Liver (tissue), 8 donors: ENCODE measurements at regions not wholly inside any gene's neighbourhood (a gene's known extent, or its start where the extent isn't known, plus 50 kb on each side); places are given as distances from the start of the nearest gene placed in this dataset.

Source experiments
- DNase-seq: peaks from one replicate; pipeline ENCODE4 v3.0.0-alpha.2; 2017; ENCODE audit warnings: low spot score
- H3K27ac ChIP-seq, 2 donors: one replicate each; pipeline ENCODE4 v1.7.0; 2013; ENCODE audit warnings: inconsistent platforms in 2 of 2, low read length in 2 of 2, control low read depth in 1 of 2, low read depth in 1 of 2, mild to moderate bottlenecking in 1 of 2
- H3K27me3 ChIP-seq, 4 donors: one replicate each; pipeline versions ENCODE4 v1.6.1 to v1.7.0; 2013; ENCODE audit warnings: low read length in 3 of 4, inconsistent platforms in 1 of 4, mild to moderate bottlenecking in 1 of 4, moderate library complexity in 1 of 4; ENCODE audit not compliant: control insufficient read depth in 4 of 4, insufficient read depth in 4 of 4
- H3K36me3 ChIP-seq, 4 donors: one replicate each; pipeline versions ENCODE4 v1.6.1 to v1.7.0; 2013; ENCODE audit warnings: low read length in 3 of 4, mild to moderate bottlenecking in 3 of 4, low read depth in 1 of 4, moderate library complexity in 1 of 4; ENCODE audit not compliant: control insufficient read depth in 4 of 4, insufficient read depth in 3 of 4
- H3K4me1 ChIP-seq, 4 donors: one replicate each; pipeline versions ENCODE4 v1.6.1 to v1.7.0; 2013; ENCODE audit warnings: low read length in 3 of 4, mild to moderate bottlenecking in 3 of 4, moderate library complexity in 1 of 4; ENCODE audit not compliant: control insufficient read depth in 4 of 4, insufficient read depth in 4 of 4
- H3K4me3 ChIP-seq, 3 donors: one replicate each; pipeline versions ENCODE4 v1.6.1 to v1.7.0; 2013; ENCODE audit warnings: low read length in 3 of 3, control low read depth in 1 of 3, low read depth in 1 of 3, mild to moderate bottlenecking in 1 of 3
- H3K9ac ChIP-seq, 2 donors: one replicate each; pipeline ENCODE4 v1.7.0; 2013; ENCODE audit warnings: low read length in 2 of 2, mild to moderate bottlenecking in 2 of 2, moderate library complexity in 2 of 2, control low read depth in 1 of 2, low read depth in 1 of 2
- H3K9me3 ChIP-seq, 4 donors: one replicate each; pipeline versions ENCODE4 v1.6.1 to v1.7.0; 2013; ENCODE audit warnings: low read length in 3 of 4; ENCODE audit not compliant: control insufficient read depth in 4 of 4
- EGR1 ChIP-seq, 2 donors: IDR thresholded peaks; 2 replicates each; pipeline ENCODE4 v1.6.1; 2016 to 2018; ENCODE audit warnings: antibody characterized with exemption in 2 of 2, low read depth in 2 of 2
- FOXA1 ChIP-seq: IDR thresholded peaks from 2 replicates; pipeline ENCODE4 v1.6.1; 2016; ENCODE audit warnings: antibody characterized with exemption
- FOXA2 ChIP-seq: IDR thresholded peaks from 2 replicates; pipeline ENCODE4 v1.6.1; 2016; ENCODE audit warnings: antibody characterized with exemption
- HNF4A ChIP-seq, 2 donors: conservative IDR thresholded peaks; 2 replicates each; pipeline ENCODE4 v1.6.1; 2016; ENCODE audit warnings: antibody characterized with exemption in 2 of 2, mild to moderate bottlenecking in 2 of 2
- HNF4G ChIP-seq: IDR thresholded peaks from 2 replicates; pipeline ENCODE4 v1.6.1; 2016; ENCODE audit warnings: antibody characterized with exemption
- JUND ChIP-seq, 2 donors: IDR thresholded peaks; 2 replicates each; pipeline ENCODE4 v1.6.1; 2016; ENCODE audit warnings: antibody characterized with exemption in 2 of 2
- NR2F2 ChIP-seq: IDR thresholded peaks from 2 replicates; pipeline ENCODE4 v1.6.1; 2016; ENCODE audit warnings: antibody characterized with exemption
- RAD21 ChIP-seq, 2 donors: IDR thresholded peaks; 2 replicates each; pipeline ENCODE4 v1.6.1; 2016; ENCODE audit warnings: antibody characterized with exemption in 2 of 2, mild to moderate bottlenecking in 2 of 2
- RXRA ChIP-seq, 2 donors: IDR thresholded peaks; 2 replicates each; pipeline ENCODE4 v1.6.1; 2017 to 2018; ENCODE audit warnings: antibody characterized with exemption in 2 of 2, mild to moderate bottlenecking in 1 of 2
- TAF1 ChIP-seq: conservative IDR thresholded peaks from 2 replicates; pipeline ENCODE4 v1.6.1; 2016; ENCODE audit warnings: antibody characterized with exemption, mild to moderate bottlenecking
- YY1 ChIP-seq: IDR thresholded peaks from 2 replicates; pipeline ENCODE4 v1.6.1; 2016; ENCODE audit warnings: antibody characterized with exemption, mild to moderate bottlenecking
- WGBS: extraction: QIAGEN DNeasy Blood & Tissue Kit; methylation state at CpG from one replicate; pipeline ENCODE4 v1.1.7; 2013; 5-methylcytosine and 5-hydroxymethylcytosine counted together
- TF ChIP-seq, protein P1 (sequence below): IDR thresholded peaks from 2 replicates; pipeline ENCODE4 v1.6.1; 2016; ENCODE audit warnings: antibody characterized with exemption
- TF ChIP-seq, protein P2 (sequence below): fragments of 150-350 bp; IDR thresholded peaks from 2 replicates; pipeline ENCODE4 v1.5.1; 2017; ENCODE audit warnings: improper control_type of control experiment, low read depth, low read length; ENCODE audit not compliant: missing input control
- TF ChIP-seq, protein P3 (sequence below): IDR thresholded peaks from 2 replicates; pipeline ENCODE4 v1.6.1; 2016; ENCODE audit warnings: antibody characterized with exemption
- donor health status: healthy.
- donor health status: healthy.
- donor health status: healthy.
- donor health status: healthy.
- donor health status: healthy.

DNA sequence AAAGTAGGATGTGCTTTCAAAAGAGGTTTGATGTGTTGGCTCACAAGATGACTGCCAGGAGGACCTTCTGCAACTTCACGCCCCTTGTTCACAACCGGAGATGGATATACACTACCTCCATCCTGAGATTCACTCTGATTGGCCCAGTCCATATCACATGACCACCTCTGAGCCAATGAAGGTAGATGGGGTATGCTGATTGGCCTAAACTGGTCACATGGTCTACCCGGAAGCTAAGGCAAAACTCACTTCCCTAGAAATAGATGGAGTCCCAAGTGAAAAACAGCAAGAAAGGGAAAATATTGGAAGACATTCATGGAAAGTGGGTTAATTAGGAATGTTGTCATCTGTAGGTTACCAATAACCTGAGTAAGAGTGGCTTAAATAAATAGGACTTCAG lies 119.7 kb upstream of the MRI1 start:
- Histone ChIP-seq H3K9me3 (peaks cover 0 to 7% (median 2%) of the 10 kb centered on the region in 4 donors), H3K27ac (no peak overlapping the region), H3K27me3 (no peaks in the 10 kb centered on the region), H3K9ac (no peak overlapping the region), H3K4me3 (no peak overlapping the region), H3K36me3 (no peaks in the 10 kb centered on the region), H3K4me1 (no peaks in the 10 kb centered on the region)
- no peak for DNase-seq
- 92% methylated on average over 3 of the region's 3 CpGs for WGBS
- TF ChIP-seq, protein P1, sequence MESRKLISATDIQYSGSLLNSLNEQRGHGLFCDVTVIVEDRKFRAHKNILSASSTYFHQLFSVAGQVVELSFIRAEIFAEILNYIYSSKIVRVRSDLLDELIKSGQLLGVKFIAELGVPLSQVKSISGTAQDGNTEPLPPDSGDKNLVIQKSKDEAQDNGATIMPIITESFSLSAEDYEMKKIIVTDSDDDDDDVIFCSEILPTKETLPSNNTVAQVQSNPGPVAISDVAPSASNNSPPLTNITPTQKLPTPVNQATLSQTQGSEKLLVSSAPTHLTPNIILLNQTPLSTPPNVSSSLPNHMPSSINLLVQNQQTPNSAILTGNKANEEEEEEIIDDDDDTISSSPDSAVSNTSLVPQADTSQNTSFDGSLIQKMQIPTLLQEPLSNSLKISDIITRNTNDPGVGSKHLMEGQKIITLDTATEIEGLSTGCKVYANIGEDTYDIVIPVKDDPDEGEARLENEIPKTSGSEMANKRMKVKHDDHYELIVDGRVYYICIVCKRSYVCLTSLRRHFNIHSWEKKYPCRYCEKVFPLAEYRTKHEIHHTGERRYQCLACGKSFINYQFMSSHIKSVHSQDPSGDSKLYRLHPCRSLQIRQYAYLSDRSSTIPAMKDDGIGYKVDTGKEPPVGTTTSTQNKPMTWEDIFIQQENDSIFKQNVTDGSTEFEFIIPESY = no peak
- no peak for TF ChIP-seq RXRA (IDR thresholded peaks at IDR 0.05)
- no peak for TF ChIP-seq FOXA2
- TF ChIP-seq YY1 = no peak
- TF ChIP-seq HNF4G = no peak

DNA sequence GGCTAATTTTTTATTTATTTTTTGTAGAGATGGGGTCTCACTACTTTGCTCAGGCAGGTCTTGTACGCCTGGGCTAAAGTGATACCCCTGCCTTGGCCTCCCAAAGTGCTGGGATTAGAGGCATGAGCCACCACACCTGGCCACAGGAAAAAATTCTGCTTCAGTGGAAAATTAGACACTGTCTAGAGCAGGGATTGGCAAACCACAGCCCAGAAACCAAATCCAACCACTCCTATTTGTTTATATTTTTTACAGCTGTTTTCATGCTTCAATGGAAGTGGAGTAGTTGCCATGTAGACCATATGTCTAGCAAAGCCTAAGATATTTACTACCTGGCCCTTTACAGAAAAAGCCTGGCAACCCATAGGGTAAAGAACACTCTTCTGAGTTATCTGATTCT lies 123.7 kb upstream of the MRI1 start:
- no peak overlapping the region for H3K27ac ChIP-seq
- H3K4me1 ChIP-seq = no peaks in the 10 kb centered on the region
- peaks cover 0 to 12% (median 2%) of the 10 kb centered on the region in 4 donors for H3K9me3 ChIP-seq
- 74% methylated on average over 1 of the region's 1 CpG for WGBS
- H3K36me3 ChIP-seq = no peaks in the 10 kb centered on the region
- H3K27me3 ChIP-seq = peaks cover 0 to 2% (median 0%) of the 10 kb centered on the region in 4 donors
- DNase-seq = no peak
- H3K9ac ChIP-seq = no peak overlapping the region
- no peak for TF ChIP-seq NR2F2
- TF ChIP-seq, protein P2, sequence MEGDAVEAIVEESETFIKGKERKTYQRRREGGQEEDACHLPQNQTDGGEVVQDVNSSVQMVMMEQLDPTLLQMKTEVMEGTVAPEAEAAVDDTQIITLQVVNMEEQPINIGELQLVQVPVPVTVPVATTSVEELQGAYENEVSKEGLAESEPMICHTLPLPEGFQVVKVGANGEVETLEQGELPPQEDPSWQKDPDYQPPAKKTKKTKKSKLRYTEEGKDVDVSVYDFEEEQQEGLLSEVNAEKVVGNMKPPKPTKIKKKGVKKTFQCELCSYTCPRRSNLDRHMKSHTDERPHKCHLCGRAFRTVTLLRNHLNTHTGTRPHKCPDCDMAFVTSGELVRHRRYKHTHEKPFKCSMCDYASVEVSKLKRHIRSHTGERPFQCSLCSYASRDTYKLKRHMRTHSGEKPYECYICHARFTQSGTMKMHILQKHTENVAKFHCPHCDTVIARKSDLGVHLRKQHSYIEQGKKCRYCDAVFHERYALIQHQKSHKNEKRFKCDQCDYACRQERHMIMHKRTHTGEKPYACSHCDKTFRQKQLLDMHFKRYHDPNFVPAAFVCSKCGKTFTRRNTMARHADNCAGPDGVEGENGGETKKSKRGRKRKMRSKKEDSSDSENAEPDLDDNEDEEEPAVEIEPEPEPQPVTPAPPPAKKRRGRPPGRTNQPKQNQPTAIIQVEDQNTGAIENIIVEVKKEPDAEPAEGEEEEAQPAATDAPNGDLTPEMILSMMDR = no peak
- TF ChIP-seq YY1 = no peak
- TF ChIP-seq FOXA2 = no peak
- TF ChIP-seq, protein P3, sequence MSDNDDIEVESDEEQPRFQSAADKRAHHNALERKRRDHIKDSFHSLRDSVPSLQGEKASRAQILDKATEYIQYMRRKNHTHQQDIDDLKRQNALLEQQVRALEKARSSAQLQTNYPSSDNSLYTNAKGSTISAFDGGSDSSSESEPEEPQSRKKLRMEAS = no peak
- TF ChIP-seq HNF4G = no peak
- TF ChIP-seq RXRA (IDR thresholded peaks at IDR 0.05) = no peak
- TF ChIP-seq JUND (IDR thresholded peaks at IDR 0.05) = no peak
- H3K4me3 ChIP-seq = no peak overlapping the region

DNA sequence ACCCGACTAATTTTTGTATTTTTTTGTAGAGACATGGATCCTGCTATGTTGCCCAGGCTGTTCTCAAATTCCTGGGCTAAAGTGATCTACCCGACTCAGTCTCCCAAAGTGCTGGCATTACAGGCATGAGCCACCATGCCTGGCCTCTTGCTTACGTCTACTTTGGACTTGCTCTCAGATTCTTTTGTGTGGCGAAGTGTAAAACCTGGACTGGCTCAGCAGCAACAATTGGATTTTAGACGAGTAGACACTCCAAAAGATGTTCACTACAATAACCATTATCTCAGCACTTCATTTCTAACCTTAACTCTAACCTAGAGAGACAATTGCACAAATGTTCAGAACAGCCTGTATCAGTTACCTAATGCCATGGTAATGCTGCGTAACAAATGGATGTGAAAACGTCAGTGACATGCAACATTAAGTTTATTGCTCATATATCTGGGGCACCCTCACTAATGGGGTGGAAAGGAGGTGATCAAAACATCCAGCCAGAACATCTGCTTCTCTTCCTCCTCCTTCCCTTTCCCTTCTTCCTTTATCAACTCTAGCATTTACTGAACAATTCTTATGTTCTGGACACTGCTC lies 124.9 kb upstream of the MRI1 start:
- Histone ChIP-seq H3K36me3 (no peaks in the 10 kb centered on the region), H3K4me3 (no peak overlapping the region), H3K27ac (no peak overlapping the region), H3K9me3 (peaks cover 0 to 9% (median 1%) of the 10 kb centered on the region in 4 donors), H3K9ac (no peak overlapping the region), H3K27me3 (peaks cover 0 to 2% (median 0%) of the 10 kb centered on the region in 4 donors), H3K4me1 (no peaks in the 10 kb centered on the region)
- DNase-seq = no peak
- 72% methylated on average over 7 of the region's 7 CpGs for WGBS
- TF ChIP-seq FOXA1 = no peak
- no peak for TF ChIP-seq TAF1
- TF ChIP-seq HNF4A (conservative IDR thresholded peaks at IDR 0.05) = no peak
- TF ChIP-seq, protein P1 = no peak
- TF ChIP-seq RAD21 (IDR thresholded peaks at IDR 0.05) = no peak
- TF ChIP-seq, protein P3 = no peak
- TF ChIP-seq YY1 = no peak
- no peak for TF ChIP-seq EGR1 (IDR thresholded peaks at IDR 0.05; ENCODE audit: low read depth in 2 of 2)
- TF ChIP-seq, protein P2 = no peak
- no peak for TF ChIP-seq JUND (IDR thresholded peaks at IDR 0.05)
- TF ChIP-seq RXRA (IDR thresholded peaks at IDR 0.05) = no peak
- TF ChIP-seq HNF4G = no peak
